ENCODE measurements at regions not wholly inside any gene's neighbourhood (a gene's known extent, or its start where the extent isn't known, plus 50 kb on each side); places are given as distances from the start of the nearest gene placed in this dataset.

GRCh38 chr7:136400877-136401276 is 423.7 kb upstream of the MTPN start:
- H3K9me3 ChIP-seq (replicated peaks; ENCODE audit: control insufficient read depth, insufficient read depth, low read length) = no peaks in the 10 kb centered on the region
- ChIA-PET CTCF (no interaction called here), POLR2A (no interaction called here)
- FAIRE-seq (no peak), DNase-seq (ENCODE audit: low read depth, low spot score) (no peak)
- no peak overlapping the region for H3K4me2 ChIP-seq (ENCODE audit: insufficient read depth, low read length)
- no peak overlapping the region for H3K9ac ChIP-seq (replicated peaks; ENCODE audit: extremely low read depth, insufficient read depth, low read length)
- H3K36me3 ChIP-seq (ENCODE audit: control insufficient read depth in 2 of 2, extremely low read depth in 1 of 2, insufficient read depth in 2 of 2, low read length in 2 of 2) = no peaks in the 10 kb centered on the region
- H3K27me3 ChIP-seq (ENCODE audit: control insufficient read depth in 2 of 2, insufficient read depth in 2 of 2, low read length in 2 of 2) = no peaks in the 10 kb centered on the region
- no peaks in the 10 kb centered on the region for H3K79me2 ChIP-seq (ENCODE audit: control insufficient read depth, insufficient read depth, low read length)
- no peak overlapping the region for H3K27ac ChIP-seq (ENCODE audit: insufficient read depth, low read depth, low read length)
- TF ChIP-seq CTCF (IDR thresholded peaks at IDR 0.05; ENCODE audit: extremely low read depth in 1 of 2, insufficient read depth in 1 of 2, low read depth in 1 of 2, low read length in 2 of 2) = no peak
- TF ChIP-seq POLR2AphosphoS5 (IDR thresholded peaks at IDR 0.05; ENCODE audit: insufficient read depth, low read depth, low read length) = no peak
- H2AFZ ChIP-seq (ENCODE audit: low read depth, low read length) = no peak overlapping the region
- intact Hi-C loops (cut with micrococcal nuclease) (no loop called here), dilution Hi-C loops (cut with MboI; ENCODE audit: extremely low pct_ligation_motif_present, low sequenced_read_pairs) (no loop called here)
- no TSS peak for BruUV-seq (replicated peaks)
- H3K4me1 ChIP-seq (ENCODE audit: control insufficient read depth, extremely low read depth, insufficient read depth, low read length) = no peaks in the 10 kb centered on the region
- no peaks in the 10 kb centered on the region for H3K9me1 ChIP-seq (replicated peaks; ENCODE audit: control insufficient read depth, extremely low read depth, insufficient read depth, low read length)
- no peak overlapping the region for H3K4me3 ChIP-seq (replicated peaks in 1 of 3; ENCODE audit: insufficient read depth in 1 of 3, low read depth in 1 of 3, low read length in 3 of 3)
- H4K20me1 ChIP-seq (replicated peaks; ENCODE audit: control insufficient read depth, extremely low read depth, insufficient read depth, low read length) = no peaks in the 10 kb centered on the region

GRCh38 chr7:136399385-136399784 is 422.2 kb upstream of the MTPN start:
- BruUV-seq (replicated peaks) = no TSS peak
- H3K27ac ChIP-seq (ENCODE audit: insufficient read depth, low read depth, low read length) = no peak overlapping the region
- H3K9ac ChIP-seq (replicated peaks; ENCODE audit: extremely low read depth, insufficient read depth, low read length) = no peak overlapping the region
- no peaks in the 10 kb centered on the region for H3K9me1 ChIP-seq (replicated peaks; ENCODE audit: control insufficient read depth, extremely low read depth, insufficient read depth, low read length)
- no peaks in the 10 kb centered on the region for H3K79me2 ChIP-seq (ENCODE audit: control insufficient read depth, insufficient read depth, low read length)
- H3K27me3 ChIP-seq (ENCODE audit: control insufficient read depth in 2 of 2, insufficient read depth in 2 of 2, low read length in 2 of 2) = no peaks in the 10 kb centered on the region
- H3K4me3 ChIP-seq (replicated peaks in 1 of 3; ENCODE audit: insufficient read depth in 1 of 3, low read depth in 1 of 3, low read length in 3 of 3) = no peak overlapping the region
- no peaks in the 10 kb centered on the region for H3K36me3 ChIP-seq (ENCODE audit: control insufficient read depth in 2 of 2, extremely low read depth in 1 of 2, insufficient read depth in 2 of 2, low read length in 2 of 2)
- H3K4me1 ChIP-seq (ENCODE audit: control insufficient read depth, extremely low read depth, insufficient read depth, low read length) = no peaks in the 10 kb centered on the region
- no peaks in the 10 kb centered on the region for H4K20me1 ChIP-seq (replicated peaks; ENCODE audit: control insufficient read depth, extremely low read depth, insufficient read depth, low read length)
- CTCF ChIA-PET = no interaction called here
- H3K9me3 ChIP-seq (replicated peaks; ENCODE audit: control insufficient read depth, insufficient read depth, low read length) = no peaks in the 10 kb centered on the region
- intact Hi-C loops (cut with micrococcal nuclease) (no loop called here), dilution Hi-C loops (cut with MboI; ENCODE audit: extremely low pct_ligation_motif_present, low sequenced_read_pairs) (no loop called here)
- POLR2A ChIA-PET = no interaction called here
- FAIRE-seq (no peak), DNase-seq (ENCODE audit: low read depth, low spot score) (no peak)
- H3K4me2 ChIP-seq (ENCODE audit: insufficient read depth, low read length) = no peak overlapping the region
- no peak for TF ChIP-seq JUN (IDR thresholded peaks at IDR 0.05; ENCODE audit: borderline replicate concordance, insufficient read depth, insufficient read length, low read depth)
- no peak for TF ChIP-seq POLR2AphosphoS5 (IDR thresholded peaks at IDR 0.05; ENCODE audit: insufficient read depth, low read depth, low read length)
- TF ChIP-seq, protein P1, sequence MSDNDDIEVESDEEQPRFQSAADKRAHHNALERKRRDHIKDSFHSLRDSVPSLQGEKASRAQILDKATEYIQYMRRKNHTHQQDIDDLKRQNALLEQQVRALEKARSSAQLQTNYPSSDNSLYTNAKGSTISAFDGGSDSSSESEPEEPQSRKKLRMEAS (IDR thresholded peaks at IDR 0.05; ENCODE audit: insufficient read depth, insufficient read length) = no peak
- TF ChIP-seq GATA2 (IDR thresholded peaks at IDR 0.05; ENCODE audit: insufficient read depth, insufficient read length, low read depth, low read length) = no peak
- no peak for TF ChIP-seq CTCF (IDR thresholded peaks at IDR 0.05; ENCODE audit: extremely low read depth in 1 of 2, insufficient read depth in 1 of 2, low read depth in 1 of 2, low read length in 2 of 2)
- TF ChIP-seq FOS (IDR thresholded peaks at IDR 0.05; ENCODE audit: borderline replicate concordance, insufficient read depth, low read length) = no peak
- TF ChIP-seq MYC (IDR thresholded peaks at IDR 0.05; ENCODE audit: low read depth, low read length) = no peak
- no peak overlapping the region for H2AFZ ChIP-seq (ENCODE audit: low read depth, low read length)

All from endothelial cell of umbilical vein (primary cell).